ENCODE measurements at regions not wholly inside any gene's neighbourhood (a gene's known extent, or its start where the extent isn't known, plus 50 kb on each side); places are given as distances from the start of the nearest gene placed in this dataset.

- TF ChIP-seq CTCF (IDR thresholded peaks at IDR 0.05) (no peak), POLR2AphosphoS5 (IDR thresholded peaks at IDR 0.05) (no peak)
Measured at GRCh38 chr10:64419461-64419860, 898.3 kb downstream of the REEP3 start.
